HEK293 (cell line): ENCODE measurements at regions not wholly inside any gene's neighbourhood (a gene's known extent, or its start where the extent isn't known, plus 50 kb on each side); places are given as distances from the start of the nearest gene placed in this dataset.
A peak's percentile ranks its signal among the peaks of the same experiment; 100 is the strongest.

Experiments
- ATF2 ChIP-seq: fragments of 450-650 bp; formaldehyde crosslinking; IDR thresholded peaks from 2 replicates; pipeline ENCODE4 v1.5.1; 2016; ENCODE audit warnings: missing biosample characterization, missing genetic modification characterization, low read depth
- BCL11A ChIP-seq: fragments of 450-650 bp; formaldehyde crosslinking; IDR thresholded peaks from 2 replicates; pipeline ENCODE4 v1.5.1; 2016; ENCODE audit warnings: low read depth, missing biosample characterization, missing genetic modification characterization
- GLI4 ChIP-seq: fragments of 450-650 bp; formaldehyde crosslinking; IDR thresholded peaks from 2 replicates; pipeline ENCODE4 v1.5.1; 2016; ENCODE audit warnings: missing biosample characterization, missing genetic modification characterization
- HIC1 ChIP-seq: fragments of 450-650 bp; formaldehyde crosslinking; IDR thresholded peaks from 2 replicates; pipeline ENCODE4 v1.5.1; 2016; ENCODE audit warnings: missing biosample characterization, missing genetic modification characterization
- IKZF3 ChIP-seq: fragments of 450-650 bp; IDR thresholded peaks from 2 replicates; pipeline ENCODE4 v1.5.0; 2018; ENCODE audit warnings: missing biosample characterization, mild to moderate bottlenecking, missing genetic modification characterization, moderate library complexity
- KLF16 ChIP-seq: fragments of 450-650 bp; formaldehyde crosslinking; IDR thresholded peaks from 2 replicates; pipeline ENCODE4 v1.5.1; 2017; ENCODE audit warnings: missing biosample characterization, missing genetic modification characterization
- OSR2 ChIP-seq: fragments of 450-650 bp; formaldehyde crosslinking; IDR thresholded peaks from 2 replicates; pipeline ENCODE4 v1.5.1; 2016; ENCODE audit warnings: missing biosample characterization, missing genetic modification characterization
- PRDM4 ChIP-seq: fragments of 450-650 bp; formaldehyde crosslinking; IDR thresholded peaks from 2 replicates; pipeline ENCODE4 v1.5.1; 2017; ENCODE audit warnings: missing biosample characterization, missing genetic modification characterization
- PRDM6 ChIP-seq: fragments of 450-650 bp; formaldehyde crosslinking; IDR thresholded peaks from 2 replicates; pipeline ENCODE4 v1.5.1; 2017; ENCODE audit warnings: missing biosample characterization, missing genetic modification characterization
- TCF7L2 ChIP-seq: IDR thresholded peaks from 2 replicates; pipeline ENCODE4 v1.6.1; 2011; ENCODE audit warnings: low read depth, mild to moderate bottlenecking, inconsistent platforms, low read length, moderate library complexity, borderline replicate concordance
- ZEB2 ChIP-seq: fragments of 450-650 bp; formaldehyde crosslinking; IDR thresholded peaks from 2 replicates; pipeline ENCODE4 v1.5.1; 2016; ENCODE audit warnings: missing biosample characterization, missing genetic modification characterization
- ZNF10 ChIP-seq: fragments of 450-650 bp; formaldehyde crosslinking; IDR thresholded peaks from 2 replicates; pipeline ENCODE4 v1.5.1; 2017; ENCODE audit warnings: missing biosample characterization, missing genetic modification characterization
- ZNF114 ChIP-seq: fragments of 450-650 bp; formaldehyde crosslinking; IDR thresholded peaks from 2 replicates; pipeline ENCODE4 v1.5.0; 2017; ENCODE audit warnings: missing biosample characterization, missing genetic modification characterization
- ZNF146 ChIP-seq: fragments of 450-650 bp; formaldehyde crosslinking; IDR thresholded peaks from 2 replicates; pipeline ENCODE4 v1.5.1; 2016; ENCODE audit warnings: missing biosample characterization, missing genetic modification characterization
- ZNF174 ChIP-seq: fragments of 450-650 bp; formaldehyde crosslinking; IDR thresholded peaks from 2 replicates; pipeline ENCODE4 v1.5.0; 2017; ENCODE audit warnings: missing biosample characterization, mild to moderate bottlenecking, missing genetic modification characterization
- ZNF214 ChIP-seq: fragments of 450-650 bp; formaldehyde crosslinking; IDR thresholded peaks from 2 replicates; pipeline ENCODE4 v1.5.1; 2017; ENCODE audit warnings: missing biosample characterization, mild to moderate bottlenecking, missing genetic modification characterization, borderline replicate concordance
- ZNF239 ChIP-seq: fragments of 450-650 bp; formaldehyde crosslinking; IDR thresholded peaks from 2 replicates; pipeline ENCODE4 v1.5.1; 2016; ENCODE audit warnings: missing biosample characterization, missing genetic modification characterization
- ZNF280C ChIP-seq: fragments of 450-650 bp; formaldehyde crosslinking; IDR thresholded peaks from 2 replicates; pipeline ENCODE4 v1.5.1; 2016; ENCODE audit warnings: missing biosample characterization, missing genetic modification characterization
- ZNF391 ChIP-seq: fragments of 450-650 bp; formaldehyde crosslinking; IDR thresholded peaks from 2 replicates; pipeline ENCODE4 v1.5.1; 2016; ENCODE audit warnings: low read depth, missing biosample characterization, missing genetic modification characterization, borderline replicate concordance
- ZNF398 ChIP-seq: fragments of 450-650 bp; formaldehyde crosslinking; IDR thresholded peaks from 2 replicates; pipeline ENCODE4 v1.5.1; 2017; ENCODE audit warnings: missing biosample characterization, missing genetic modification characterization
- ZNF768 ChIP-seq: fragments of 450-650 bp; formaldehyde crosslinking; IDR thresholded peaks from 2 replicates; pipeline ENCODE4 v1.5.1; 2018; ENCODE audit warnings: missing biosample characterization, mild to moderate bottlenecking, missing genetic modification characterization
- ZNF843 ChIP-seq: fragments of 450-650 bp; formaldehyde crosslinking; IDR thresholded peaks from 2 replicates; pipeline ENCODE4 v1.5.1; 2016; ENCODE audit warnings: missing biosample characterization, missing genetic modification characterization
- ZSCAN16 ChIP-seq: fragments of 450-650 bp; formaldehyde crosslinking; IDR thresholded peaks from 2 replicates; pipeline ENCODE4 v1.5.1; 2016; ENCODE audit warnings: missing biosample characterization, missing genetic modification characterization
- ZSCAN4 ChIP-seq: fragments of 450-650 bp; formaldehyde crosslinking; IDR thresholded peaks from 2 replicates; pipeline ENCODE4 v1.5.1; 2017; ENCODE audit warnings: missing biosample characterization, missing genetic modification characterization

- TF ChIP-seq HIC1 (peak; percentile 39; the same call in 1 of the 2 replicates), KLF16 (tag by site-specific recombination) (no peak), GLI4 (tag by site-specific recombination) (no peak), ZNF843 (tag by site-specific recombination) (no peak), TCF7L2 (no peak), ZSCAN4 (tag by site-specific recombination) (no peak), ZNF10 (tag by site-specific recombination) (0 out of 2 replicates have a peak, but pooled peaks have one; percentile 58), ZNF174 (no peak), ZNF398 (tag by site-specific recombination) (no peak), ZNF391 (tag by site-specific recombination) (no peak), PRDM4 (tag by site-specific recombination) (no peak), IKZF3 (tag by site-specific recombination) (no peak), OSR2 (tag by site-specific recombination) (no peak), ZNF214 (no peak), ZNF146 (tag by site-specific recombination) (no peak), ZNF280C (tag by site-specific recombination) (no peak), ZEB2 (tag by site-specific recombination) (0 out of 2 replicates have a peak, but pooled peaks have one; percentile 33), ZNF114 (tag by site-specific recombination) (no peak), ATF2 (tag by site-specific recombination) (no peak), BCL11A (tag by site-specific recombination) (no peak), PRDM6 (no peak), ZNF768 (tag by site-specific recombination) (no peak), ZSCAN16 (tag by site-specific recombination) (no peak), ZNF239 (tag by site-specific recombination) (no peak)
Measured at GRCh38 chr7:25894902-25895791, 256.9 kb upstream of the NFE2L3 start (continued).
